Gastroesophageal sphincter (tissue), 4 donors: ENCODE measurements at regions not wholly inside any gene's neighbourhood (a gene's known extent, or its start where the extent isn't known, plus 50 kb on each side); places are given as distances from the start of the nearest gene placed in this dataset.

ENCODE experiments used
- ATAC-seq: fragments of 150-250 bp; one replicate; pipeline ENCODE4 v1.9.1; 2016; ENCODE audit warnings: mild to moderate bottlenecking, moderate library complexity
- H3K27ac ChIP-seq, 4 donors: fragments of 200-600 bp; sonication (generic) in 3 of 4; 1 replicate in 3 of 4; 2 replicates in 1 of 4; pipeline ENCODE4 v1.5.1; 2016 to 2019
- H3K27me3 ChIP-seq: fragments of 200-600 bp; sonication (generic); one replicate; pipeline ENCODE4 v1.5.1; 2019
- H3K36me3 ChIP-seq, 2 donors: fragments of 200-600 bp; sonication (generic); one replicate each; pipeline ENCODE4 v1.5.1; 2019; ENCODE audit warnings: control low read depth in 1 of 2
- H3K4me1 ChIP-seq, 3 donors: fragments of 200-600 bp; sonication (generic); 1 replicate in 2 of 3; 2 replicates in 1 of 3; pipeline ENCODE4 v1.5.1; 2016 to 2019; ENCODE audit warnings: control low read depth in 2 of 3
- H3K4me3 ChIP-seq, 2 donors: fragments of 200-600 bp; sonication (generic); one replicate each; pipeline ENCODE4 v1.5.1; 2019; ENCODE audit warnings: mild to moderate bottlenecking in 1 of 2, moderate library complexity in 1 of 2
- H3K9me3 ChIP-seq, 3 donors: fragments of 200-600 bp; sonication (generic); one replicate each; pipeline ENCODE4 v1.5.1; 2017 to 2019; ENCODE audit warnings: control low read depth in 2 of 3
- CTCF ChIP-seq, 4 experiments: fragments of 200-600 bp in 2 of 4; fragments of 450-650 bp in 2 of 4; sonication (generic) in 1 of 4; IDR thresholded peaks; one replicate each; pipeline ENCODE4 v1.5.1; 2017 to 2019; ENCODE audit warnings: antibody characterized with exemption in 4 of 4, mild to moderate bottlenecking in 2 of 4, moderate library complexity in 2 of 4
- EP300 ChIP-seq: sonication (generic); formaldehyde crosslinking; IDR thresholded peaks from one replicate; pipeline ENCODE4 v1.6.1; 2017; ENCODE audit warnings: antibody characterized with exemption, mild to moderate bottlenecking
- POLR2A ChIP-seq, 2 donors: fragments of 450-650 bp; IDR thresholded peaks; one replicate each; pipeline ENCODE4 v1.6.1; 2017; ENCODE audit warnings: antibody characterized with exemption in 2 of 2, mild to moderate bottlenecking in 2 of 2, moderate library complexity in 1 of 2
- POLR2AphosphoS5 ChIP-seq: sonication (generic); formaldehyde crosslinking; IDR thresholded peaks from one replicate; pipeline ENCODE4 v1.6.1; 2017; ENCODE audit warnings: antibody characterized with exemption
- WGBS, 2 donors: methylation state at CpG; one replicate each; pipeline ENCODE4 v1.1.5; 2018; ENCODE audit warnings: low coverage in 1 of 2; 5-methylcytosine and 5-hydroxymethylcytosine counted together

GRCh38 chr5:18802336-18802735 lies 1168.1 kb downstream of the TAF11L14 start:
- TF ChIP-seq POLR2AphosphoS5, result no peak
- TF ChIP-seq EP300, result no peak
- no peaks in the 10 kb centered on the region for H3K27me3 ChIP-seq
- H3K27ac ChIP-seq, result no peak overlapping the region
- no peak for ATAC-seq
- no peaks in the 10 kb centered on the region for H3K9me3 ChIP-seq
- no peaks in the 10 kb centered on the region for H3K4me1 ChIP-seq
- H3K36me3 ChIP-seq, result no peaks in the 10 kb centered on the region
- H3K4me3 ChIP-seq, result no peak overlapping the region
- WGBS, 2 donors, result 59 to 69% methylated on average over 2 of the region's 2 CpGs

- H3K27ac ChIP-seq, result no peak overlapping the region
- H3K36me3 ChIP-seq, result no peaks in the 10 kb centered on the region
- no peak for ATAC-seq
- no peak for TF ChIP-seq POLR2A (IDR thresholded peaks at IDR 0.05)
- TF ChIP-seq EP300, result no peak
- no peak for TF ChIP-seq CTCF (IDR thresholded peaks at IDR 0.05)
- TF ChIP-seq POLR2AphosphoS5, result no peak
- H3K4me1 ChIP-seq, result no peaks in the 10 kb centered on the region
- H3K9me3 ChIP-seq, result no peaks in the 10 kb centered on the region
- no peak overlapping the region for H3K4me3 ChIP-seq
- 48 to 93% methylated on average over 2 of the region's 2 CpGs for WGBS, 2 donors
- H3K27me3 ChIP-seq, result no peaks in the 10 kb centered on the region
These were observed 1171.1 kb downstream of the TAF11L14 start for GRCh38 chr5:18805376-18805775.

- Histone ChIP-seq H3K27ac (no peak overlapping the region), H3K4me1 (no peaks in the 10 kb centered on the region), H3K36me3 (no peaks in the 10 kb centered on the region), H3K27me3 (no peaks in the 10 kb centered on the region), H3K4me3 (no peak overlapping the region), H3K9me3 (no peaks in the 10 kb centered on the region)
- TF ChIP-seq POLR2AphosphoS5, result no peak
- ATAC-seq, result no peak
- 84 to 94% methylated on average over 6 to 9 of the region's 10 CpGs for WGBS, 2 donors
These were observed 1173.2 kb downstream of the TAF11L14 start for GRCh38 chr5:18807256-18808149.

GRCh38 chr5:18811661-18812060 lies 1176.3 kb downstream of the CDH18 start:
- Histone ChIP-seq H3K36me3 (no peaks in the 10 kb centered on the region), H3K4me3 (no peak overlapping the region), H3K27me3 (no peaks in the 10 kb centered on the region), H3K4me1 (no peaks in the 10 kb centered on the region), H3K27ac (no peak overlapping the region), H3K9me3 (no peaks in the 10 kb centered on the region)
- ATAC-seq, result no peak
- 28 to 50% methylated on average over 4 of the region's 4 CpGs for WGBS, 2 donors
- TF ChIP-seq POLR2A (IDR thresholded peaks at IDR 0.05) (no peak), POLR2AphosphoS5 (no peak), EP300 (no peak), CTCF (IDR thresholded peaks at IDR 0.05) (no peak)

GRCh38 chr5:18828351-18828750 lies 1159.6 kb downstream of the CDH18 start:
- Histone ChIP-seq H3K4me3 (no peak overlapping the region), H3K27ac (no peak overlapping the region), H3K4me1 (no peaks in the 10 kb centered on the region), H3K36me3 (no peaks in the 10 kb centered on the region), H3K27me3 (no peaks in the 10 kb centered on the region), H3K9me3 (no peaks in the 10 kb centered on the region)
- TF ChIP-seq CTCF (IDR thresholded peaks at IDR 0.05) (no peak), EP300 (no peak), POLR2AphosphoS5 (no peak), POLR2A (IDR thresholded peaks at IDR 0.05) (no peak)
- WGBS, 2 donors, result 80% methylated on average over 1 of the region's 1 CpG; no CpG with 5 or more reads in 1 of the 2 donors
- no peak for ATAC-seq

GRCh38 chr5:18829539-18829938 lies 1158.5 kb downstream of the CDH18 start:
- ATAC-seq, result no peak
- Histone ChIP-seq H3K4me3 (no peak overlapping the region), H3K27ac (no peak overlapping the region), H3K4me1 (no peaks in the 10 kb centered on the region), H3K27me3 (no peaks in the 10 kb centered on the region), H3K9me3 (no peaks in the 10 kb centered on the region), H3K36me3 (no peaks in the 10 kb centered on the region)
- 76 to 88% methylated on average over 3 of the region's 3 CpGs for WGBS, 2 donors
- TF ChIP-seq POLR2A (IDR thresholded peaks at IDR 0.05) (no peak), CTCF (IDR thresholded peaks at IDR 0.05) (no peak), POLR2AphosphoS5 (no peak), EP300 (no peak)
